Naive thymus-derived CD8-positive, alpha-beta T cell (primary cell): ENCODE measurements at regions not wholly inside any gene's neighbourhood (a gene's known extent, or its start where the extent isn't known, plus 50 kb on each side); places are given as distances from the start of the nearest gene placed in this dataset.
"Not testable (repeated sequence)": the region's sequence is repeated elsewhere in the genome, so short reads cannot be mapped to it uniquely, and the experiment has no call there.

Source experiments
- ATAC-seq, 2 donors: fragments of 150-1000 bp; cut with Tn5 transposase in 1 of 2; sonication (Bioruptor Pico), chemical (Tn5 transposase) in 1 of 2; 1 replicate in 1 of 2; 2 replicates in 1 of 2; pipeline ENCODE4 v1.10.0; 2021; ENCODE audit warnings: mild to moderate bottlenecking in 2 of 2, moderate library complexity in 2 of 2
- POLR2A ChIA-PET: fragments of 350-600 bp; sonication (Branson Sonifier 250); formaldehyde crosslinking; loops from one replicate; lab custom pipeline; 2021; ENCODE audit warnings: antibody characterized with exemption; lab: Charles Lee
- DNase-seq, 10 donors: peaks; one replicate each; pipeline versions ENCODE4 v3.0.0 to v3.0.0-alpha.2; 2020 to 2022
- H3K27ac Mint-ChIP-seq, 10 donors: one replicate each; pipeline ENCODE4 v1.8.0; 2020 to 2022; ENCODE audit warnings: mild to moderate bottlenecking in 10 of 10, mixed read lengths in 10 of 10, moderate library complexity in 4 of 10, inconsistent platforms in 1 of 10
- H3K27me3 Mint-ChIP-seq, 5 donors: one replicate each; pipeline ENCODE4 v1.8.0; 2021 to 2022; ENCODE audit warnings: mixed read lengths in 5 of 5
- H3K36me3 Mint-ChIP-seq, 3 donors: one replicate each; pipeline ENCODE4 v1.8.0; 2020 to 2022; ENCODE audit warnings: mixed read lengths in 3 of 3, mild to moderate bottlenecking in 2 of 3, inconsistent platforms in 1 of 3
- H3K4me1 Mint-ChIP-seq, 4 donors: one replicate each; pipeline ENCODE4 v1.8.0; 2021 to 2022; ENCODE audit warnings: mixed read lengths in 4 of 4
- H3K4me3 Mint-ChIP-seq, 10 donors: one replicate each; pipeline ENCODE4 v1.8.0; 2020 to 2022; ENCODE audit warnings: mild to moderate bottlenecking in 10 of 10, mixed read lengths in 10 of 10, moderate library complexity in 6 of 10, inconsistent platforms in 1 of 10
- H3K9me3 Mint-ChIP-seq, 9 donors: one replicate each; pipeline ENCODE4 v1.8.0; 2020 to 2022; ENCODE audit warnings: mixed read lengths in 9 of 9, mild to moderate bottlenecking in 3 of 9, inconsistent platforms in 1 of 9, moderate library complexity in 1 of 9

DNA sequence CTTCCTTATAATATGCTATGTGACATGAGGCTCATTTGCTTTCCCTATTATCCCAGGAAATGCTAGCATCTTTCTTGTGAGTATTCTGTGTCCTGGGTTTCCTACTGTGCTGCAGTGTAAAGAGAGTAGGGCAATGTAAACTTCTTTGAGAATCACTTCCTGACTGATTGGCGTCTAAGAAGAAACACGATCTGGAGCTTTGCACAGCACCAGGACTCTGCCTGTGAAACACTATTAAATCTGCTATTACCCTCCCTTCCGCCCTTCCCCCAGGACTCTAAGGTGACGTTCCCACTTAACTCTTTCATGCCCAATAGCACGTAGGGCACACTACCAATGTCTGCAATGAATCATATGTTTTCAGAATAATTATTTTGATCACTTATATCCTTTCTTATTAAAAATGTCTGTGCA, 607.3 kb upstream of the CITED2 start:
- H3K9me3 Mint-ChIP-seq: no peaks in the 10 kb centered on the region
- H3K4me3 Mint-ChIP-seq: no peak overlapping the region
- peaks cover 0 to 10% (median 5%) of the 10 kb centered on the region in 5 donors for H3K27me3 Mint-ChIP-seq
- H3K27ac Mint-ChIP-seq: peak overlapping the region in 3 of 10 donors; percentile 18 to 72 (median 41)
- POLR2A ChIA-PET: no interaction called here
- DNase-seq (peak in 1 of 10 donors; percentile 2), ATAC-seq (peak in 1 of 2 donors; percentile 61)
- H3K36me3 Mint-ChIP-seq: no peaks in the 10 kb centered on the region
- peaks cover 3 to 12% (median 5%) of the 10 kb centered on the region in 4 donors for H3K4me1 Mint-ChIP-seq

GRCh38 chr6:139981066-139981624, 606.7 kb upstream of the CITED2 start:
- H3K4me1 Mint-ChIP-seq: peaks cover 3 to 12% (median 5%) of the 10 kb centered on the region in 4 donors
- no peak overlapping the region for H3K27ac Mint-ChIP-seq
- peaks cover 0 to 11% (median 7%) of the 10 kb centered on the region in 5 donors for H3K27me3 Mint-ChIP-seq
- POLR2A ChIA-PET: no interaction called here
- DNase-seq (no peak), ATAC-seq (no peak)
- H3K9me3 Mint-ChIP-seq: no peaks in the 10 kb centered on the region
- H3K36me3 Mint-ChIP-seq: no peaks in the 10 kb centered on the region
- H3K4me3 Mint-ChIP-seq: no peak overlapping the region

GRCh38 chr6:139980631-139981030, 606.2 kb upstream of the CITED2 start:
- H3K4me3 Mint-ChIP-seq, POLR2A ChIA-PET, H3K36me3 Mint-ChIP-seq, ATAC-seq, H3K9me3 Mint-ChIP-seq, H3K27ac Mint-ChIP-seq, DNase-seq: not testable (repeated sequence)
- peaks cover 0 to 12% (median 10%) of the 10 kb centered on the region in 5 donors for H3K27me3 Mint-ChIP-seq
- H3K4me1 Mint-ChIP-seq: peaks cover 4 to 12% (median 6%) of the 10 kb centered on the region in 4 donors

GRCh38 chr6:139979021-139979725, 604.7 kb upstream of the CITED2 start:
- no peak overlapping the region for H3K27ac Mint-ChIP-seq
- H3K4me1 Mint-ChIP-seq: peaks cover 4 to 12% (median 6%) of the 10 kb centered on the region in 4 donors
- POLR2A ChIA-PET: no interaction called here
- DNase-seq (no peak), ATAC-seq (no peak)
- H3K36me3 Mint-ChIP-seq: no peaks in the 10 kb centered on the region
- H3K9me3 Mint-ChIP-seq: no peaks in the 10 kb centered on the region
- H3K4me3 Mint-ChIP-seq: no peak overlapping the region
- peaks cover 0 to 9% (median 6%) of the 10 kb centered on the region in 5 donors for H3K27me3 Mint-ChIP-seq

DNA sequence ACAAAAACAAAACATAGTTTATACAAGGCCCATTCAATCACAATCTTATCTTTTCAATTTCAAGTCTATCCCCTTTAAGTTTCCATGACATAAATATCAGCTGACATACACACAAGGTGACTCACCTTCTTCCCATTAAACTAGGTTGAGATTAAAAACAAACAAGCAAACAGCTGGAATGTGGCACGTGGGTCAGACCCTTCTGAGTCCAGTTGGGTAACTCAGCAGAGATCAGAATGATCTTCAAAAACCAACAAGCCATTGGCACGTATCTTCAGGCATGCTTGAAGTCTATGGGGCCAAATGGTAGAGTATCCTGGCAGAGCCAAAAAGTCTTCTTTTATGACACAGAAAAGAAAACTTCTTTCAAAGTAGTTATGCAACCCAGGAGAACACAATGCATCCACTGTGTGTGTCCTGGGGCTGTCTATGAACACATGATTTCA, 603.5 kb upstream of the CITED2 start:
- peaks cover 4 to 12% (median 6%) of the 10 kb centered on the region in 4 donors for H3K4me1 Mint-ChIP-seq
- no peak overlapping the region for H3K4me3 Mint-ChIP-seq
- POLR2A ChIA-PET: no interaction called here
- H3K27ac Mint-ChIP-seq: no peak overlapping the region
- H3K36me3 Mint-ChIP-seq: no peaks in the 10 kb centered on the region
- H3K9me3 Mint-ChIP-seq: no peaks in the 10 kb centered on the region
- DNase-seq: no peak
- H3K27me3 Mint-ChIP-seq: peaks cover 0 to 9% (median 6%) of the 10 kb centered on the region in 5 donors
- no peak for ATAC-seq

GRCh38 chr6:139973669-139974344, 599.4 kb upstream of the CITED2 start:
- Mint-ChIP-seq H3K9me3 (peaks cover 0 to 2% (median 0%) of the 10 kb centered on the region in 9 donors), H3K27ac (no peak overlapping the region), H3K4me3 (no peak overlapping the region), H3K36me3 (no peaks in the 10 kb centered on the region), H3K27me3 (peaks cover 0 to 18% (median 7%) of the 10 kb centered on the region in 5 donors), H3K4me1 (peaks cover 0 to 3% (median 0%) of the 10 kb centered on the region in 4 donors)
- DNase-seq: no peak
- ATAC-seq: no peak
- POLR2A ChIA-PET: no interaction called here

GRCh38 chr6:139972116-139972515, 597.7 kb upstream of the CITED2 start:
- no peak for ATAC-seq
- POLR2A ChIA-PET: no interaction called here
- no peaks in the 10 kb centered on the region for H3K36me3 Mint-ChIP-seq

GRCh38 chr6:139970591-139970991, 596.1 kb upstream of the CITED2 start:
- Mint-ChIP-seq H3K4me1 (no peaks in the 10 kb centered on the region), H3K27ac (no peak overlapping the region), H3K36me3 (no peaks in the 10 kb centered on the region), H3K9me3 (peaks cover 0 to 2% (median 0%) of the 10 kb centered on the region in 9 donors), H3K27me3 (peaks cover 0 to 11% (median 0%) of the 10 kb centered on the region in 5 donors), H3K4me3 (no peak overlapping the region)
- DNase-seq: no peak
- ATAC-seq: no peak
- POLR2A ChIA-PET: interaction anchor here (0.6 kb wide), 1 partner anchor 601 kb away, joined by 3 read pairs; no protein-coding TSS in a partner anchor

More at GRCh38 chr6:139972116-139972515, 597.7 kb upstream of the CITED2 start:
- DNase-seq: no peak
- no peak overlapping the region for H3K27ac Mint-ChIP-seq
- peaks cover 0 to 18% (median 4%) of the 10 kb centered on the region in 5 donors for H3K27me3 Mint-ChIP-seq
- peaks cover 0 to 2% (median 0%) of the 10 kb centered on the region in 9 donors for H3K9me3 Mint-ChIP-seq
- no peak overlapping the region for H3K4me3 Mint-ChIP-seq
- H3K4me1 Mint-ChIP-seq: peaks cover 0 to 3% (median 0%) of the 10 kb centered on the region in 4 donors

- ATAC-seq (no peak), DNase-seq (no peak)
- POLR2A ChIA-PET: no interaction called here
- Mint-ChIP-seq H3K36me3 (no peaks in the 10 kb centered on the region), H3K27me3 (peaks cover 0 to 10% (median 0%) of the 10 kb centered on the region in 5 donors), H3K4me1 (no peaks in the 10 kb centered on the region), H3K4me3 (no peak overlapping the region), H3K27ac (no peak overlapping the region), H3K9me3 (peaks cover 0 to 2% (median 0%) of the 10 kb centered on the region in 9 donors)
Observed at GRCh38 chr6:139967497-139967896, 593.0 kb upstream of the CITED2 start.

DNA sequence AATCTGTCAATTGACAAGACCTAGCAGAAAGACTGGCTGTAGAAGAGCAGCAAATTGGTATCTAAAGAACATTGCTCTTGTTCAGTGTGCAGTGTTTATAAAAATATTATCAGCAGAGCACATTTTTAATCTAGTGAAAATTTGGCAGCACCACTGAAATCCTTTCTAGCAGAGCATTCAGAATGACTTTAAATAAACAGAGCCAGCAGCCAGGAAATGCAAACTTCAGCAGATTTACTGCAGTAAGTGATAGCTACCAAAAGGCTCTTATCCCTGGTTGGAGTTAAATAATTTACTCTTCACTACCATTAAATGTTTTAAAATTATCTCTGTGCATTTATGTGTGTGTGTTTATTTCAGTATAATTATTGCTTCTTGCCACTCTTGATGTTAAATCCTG, 590.9 kb upstream of the CITED2 start:
- H3K27me3 Mint-ChIP-seq: peaks cover 0 to 6% (median 0%) of the 10 kb centered on the region in 5 donors
- DNase-seq (no peak), ATAC-seq (no peak)
- peaks cover 0 to 2% (median 0%) of the 10 kb centered on the region in 9 donors for H3K9me3 Mint-ChIP-seq
- no peaks in the 10 kb centered on the region for H3K36me3 Mint-ChIP-seq
- H3K4me1 Mint-ChIP-seq: no peaks in the 10 kb centered on the region
- POLR2A ChIA-PET: no interaction called here
- H3K27ac Mint-ChIP-seq: no peak overlapping the region
- H3K4me3 Mint-ChIP-seq: no peak overlapping the region

DNA sequence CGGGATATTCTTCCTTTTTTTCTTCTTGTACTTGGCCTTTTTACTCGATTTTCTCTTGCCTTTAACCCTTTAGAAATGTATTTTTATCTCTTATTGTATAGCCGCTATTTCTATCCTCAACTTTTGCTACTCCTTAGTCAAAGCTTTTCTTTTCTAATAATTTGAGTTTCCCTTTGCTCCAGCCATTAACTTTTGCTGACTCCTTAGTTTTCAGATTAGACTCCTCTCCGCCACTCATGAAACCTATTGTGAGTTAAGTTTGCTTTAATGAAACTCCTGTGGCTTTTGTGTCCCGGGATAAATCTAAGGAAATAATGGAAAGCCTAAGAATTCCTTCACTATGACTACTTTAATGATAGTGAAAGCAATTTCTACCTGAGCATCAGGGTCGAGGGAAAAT, 590.3 kb upstream of the CITED2 start:
- POLR2A ChIA-PET: interaction anchor here (0.5 kb wide), 1 partner anchor 641 kb away, joined by 3 read pairs; no protein-coding TSS in a partner anchor

GRCh38 chr6:139962654-139963347, 588.4 kb upstream of the CITED2 start:
- Mint-ChIP-seq H3K4me1 (no peaks in the 10 kb centered on the region), H3K4me3 (no peak overlapping the region), H3K27ac (no peak overlapping the region), H3K27me3 (peaks cover 0 to under 1% (median 0%) of the 10 kb centered on the region in 5 donors), H3K36me3 (no peaks in the 10 kb centered on the region), H3K9me3 (no peaks in the 10 kb centered on the region)
- ATAC-seq (no peak), DNase-seq (no peak)
- POLR2A ChIA-PET: no interaction called here

More for the DNA sequence above, 590.3 kb upstream of the CITED2 start:
- H3K4me3 Mint-ChIP-seq: no peak overlapping the region
- peaks cover 0 to 2% (median 0%) of the 10 kb centered on the region in 9 donors for H3K9me3 Mint-ChIP-seq
- no peak for DNase-seq
- no peak overlapping the region for H3K27ac Mint-ChIP-seq
- H3K4me1 Mint-ChIP-seq: no peaks in the 10 kb centered on the region
- no peaks in the 10 kb centered on the region for H3K36me3 Mint-ChIP-seq
- peaks cover 0 to 3% (median 0%) of the 10 kb centered on the region in 5 donors for H3K27me3 Mint-ChIP-seq
- ATAC-seq: no peak
